ENCODE measurements at regions not wholly inside any gene's neighbourhood (a gene's known extent, or its start where the extent isn't known, plus 50 kb on each side); places are given as distances from the start of the nearest gene placed in this dataset.
"Not testable (repeated sequence)": the region's sequence is repeated elsewhere in the genome, so short reads cannot be mapped to it uniquely, and the experiment has no call there.

DNA sequence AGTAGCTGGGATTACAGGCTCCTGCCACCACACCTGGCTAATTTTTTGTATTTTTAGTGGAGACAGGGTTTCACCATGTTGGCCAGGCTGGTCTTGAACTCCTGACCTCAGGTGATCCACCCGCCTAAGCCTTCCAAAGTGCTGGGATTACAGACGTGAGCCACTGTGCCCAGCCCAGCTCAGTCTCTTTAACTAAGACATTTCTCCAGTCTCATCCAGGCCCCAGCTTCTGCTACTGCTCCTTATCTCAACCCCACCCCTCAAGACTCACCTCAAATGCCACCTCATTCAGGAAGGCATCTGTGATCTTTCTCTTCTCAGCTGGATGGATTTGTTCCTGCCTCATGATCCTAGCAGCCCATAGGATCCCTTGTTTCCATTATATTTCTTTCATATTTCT, 85.9 kb upstream of the GRAMD1B start:
- not testable (repeated sequence) for DNase-seq (ENCODE audit: low read depth in 2 of 2)

- no peak for DNase-seq (ENCODE audit: low read depth in 2 of 2)
Measured at GRCh38 chr11:123338997-123339752, 90.9 kb upstream of the GRAMD1B start.

DNA sequence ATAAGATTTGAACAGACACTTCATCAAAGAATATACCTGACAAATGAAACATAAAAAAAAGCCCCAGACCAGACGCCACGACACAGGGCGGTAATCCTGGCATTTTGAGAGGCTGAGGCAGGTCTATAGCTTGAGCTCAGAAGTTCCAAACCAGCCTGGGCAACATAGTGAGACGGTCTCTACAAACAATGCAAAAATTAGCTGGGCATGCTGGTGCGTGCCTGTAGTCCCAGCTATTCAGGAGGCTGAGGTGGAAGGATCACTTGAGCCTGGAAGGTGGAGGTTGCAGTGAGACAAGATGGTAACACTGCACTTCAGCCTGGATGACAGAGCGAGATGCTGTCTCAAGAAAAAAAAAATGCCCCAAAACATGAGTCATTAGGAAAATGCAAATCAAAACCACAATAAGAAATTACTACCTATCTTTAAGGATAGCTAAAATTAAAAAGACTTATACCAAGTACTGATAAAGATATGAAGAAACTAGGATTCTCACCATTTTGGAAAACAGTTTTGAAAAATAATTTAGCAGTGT, 91.7 kb upstream of the GRAMD1B start:
- no peak for DNase-seq (ENCODE audit: low read depth in 2 of 2)

GRCh38 chr11:123334925-123335324, 95.1 kb upstream of the GRAMD1B start:
- no peak for DNase-seq (ENCODE audit: low read depth in 2 of 2)

GRCh38 chr11:123332577-123332976, 97.5 kb upstream of the GRAMD1B start:
- DNase-seq (ENCODE audit: low read depth in 2 of 2): not testable (repeated sequence)

DNA sequence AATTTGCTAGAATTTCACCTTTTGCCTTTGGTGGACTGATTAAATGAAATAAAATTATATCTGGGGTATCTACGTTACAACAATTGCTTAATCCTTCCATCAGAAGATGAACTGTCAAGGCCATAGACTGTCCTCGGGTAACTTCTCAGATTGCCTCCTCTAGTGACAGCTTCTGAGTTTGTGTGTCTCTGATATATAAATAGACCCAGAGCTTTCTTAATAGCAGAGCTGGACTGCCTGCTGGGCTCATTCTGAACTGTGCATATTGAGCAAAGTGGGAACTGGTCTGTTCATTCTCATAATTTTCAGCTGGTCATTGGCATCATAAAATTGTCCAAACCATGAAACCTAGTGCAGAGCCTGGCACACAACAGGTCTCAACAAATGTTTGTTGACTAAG, 99.1 kb upstream of the GRAMD1B start:
- no peak for DNase-seq (ENCODE audit: low read depth in 2 of 2)

DNA sequence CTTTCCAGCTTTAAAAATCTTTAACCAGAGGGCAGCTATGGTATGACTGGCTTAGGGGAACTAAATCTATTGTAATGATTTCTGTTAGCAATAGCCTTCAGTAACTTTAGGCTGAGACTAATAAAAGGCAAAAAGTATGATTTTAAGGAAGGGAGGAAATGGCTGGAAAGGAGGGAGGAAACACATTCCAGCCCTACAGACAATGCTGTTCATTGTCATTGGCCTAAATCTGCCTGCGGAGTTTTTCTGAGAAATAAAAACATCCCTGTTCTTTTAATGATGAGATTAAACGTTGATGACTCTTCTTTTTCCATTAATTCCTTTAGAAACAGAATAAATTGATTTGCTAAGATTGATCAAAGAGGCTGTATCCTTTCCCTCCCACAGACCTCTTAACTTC, 99.6 kb upstream of the GRAMD1B start:
- DNase-seq (ENCODE audit: low read depth in 2 of 2): no peak

DNA sequence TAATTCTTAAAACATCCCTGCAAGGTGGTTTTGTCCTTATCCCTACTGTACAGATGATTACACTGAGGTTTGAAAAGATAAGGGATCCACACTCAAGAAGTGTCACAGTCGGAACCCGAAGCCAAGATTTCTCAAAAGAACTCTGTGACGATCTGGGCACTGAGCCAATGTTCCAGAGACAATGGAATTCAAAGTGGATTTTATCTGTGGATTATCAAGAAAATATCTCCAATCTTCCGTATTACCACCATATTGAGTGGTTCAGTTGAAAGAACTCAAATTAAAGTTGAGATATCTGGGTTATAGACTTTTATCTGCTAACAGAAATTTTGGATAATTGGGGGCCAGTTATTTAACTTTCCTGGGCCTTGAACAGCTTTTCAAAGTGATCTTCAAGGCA, 100.0 kb upstream of the GRAMD1B start:
- no peak for DNase-seq (ENCODE audit: low read depth in 2 of 2)

GRCh38 chr11:123328281-123328867, 101.7 kb upstream of the GRAMD1B start:
- DNase-seq (ENCODE audit: low read depth in 2 of 2): no peak

GRCh38 chr11:123325533-123325932, 104.5 kb upstream of the GRAMD1B start:
- DNase-seq (ENCODE audit: low read depth in 2 of 2): no peak

DNA sequence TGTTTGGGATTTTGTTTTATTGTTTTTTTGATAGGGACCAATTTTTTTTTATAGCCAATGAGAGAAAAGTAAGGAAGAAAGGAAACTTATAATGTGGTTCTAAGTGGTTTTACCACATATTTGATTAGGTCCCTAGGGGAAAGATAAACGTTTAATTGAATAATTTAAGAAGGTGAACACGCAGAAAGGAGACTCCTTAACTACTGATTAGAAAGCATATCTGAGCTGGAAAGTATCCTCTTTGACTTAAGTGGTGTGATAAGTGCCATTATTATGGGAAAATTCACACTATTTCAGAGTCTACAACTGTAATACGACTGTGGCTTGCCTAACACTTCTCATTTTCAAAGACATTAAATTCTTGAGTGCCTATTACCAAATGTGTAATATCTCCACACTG, 106.5 kb upstream of the GRAMD1B start:
- DNase-seq (ENCODE audit: low read depth in 2 of 2): no peak

DNA sequence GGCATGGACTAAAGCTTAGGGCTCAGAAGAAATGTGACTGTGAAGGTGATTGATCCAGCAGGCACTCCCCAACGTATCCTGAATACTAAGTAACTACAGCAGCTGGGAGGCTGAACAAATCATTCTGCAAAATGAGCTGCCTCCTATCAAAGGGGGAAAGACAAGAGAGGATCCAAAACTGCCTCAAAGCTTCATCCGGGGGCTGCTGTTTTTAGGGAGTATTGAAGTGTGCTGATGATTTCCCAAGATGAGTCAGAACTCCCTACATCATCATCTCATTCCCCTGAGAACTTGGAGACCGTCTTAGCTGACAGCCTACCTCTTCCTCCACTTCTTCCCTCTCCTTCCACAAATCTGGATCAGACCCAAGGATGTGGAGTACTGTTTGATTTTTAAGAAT, 108.4 kb upstream of the GRAMD1B start:
- no peak for DNase-seq (ENCODE audit: low read depth in 2 of 2)

DNA sequence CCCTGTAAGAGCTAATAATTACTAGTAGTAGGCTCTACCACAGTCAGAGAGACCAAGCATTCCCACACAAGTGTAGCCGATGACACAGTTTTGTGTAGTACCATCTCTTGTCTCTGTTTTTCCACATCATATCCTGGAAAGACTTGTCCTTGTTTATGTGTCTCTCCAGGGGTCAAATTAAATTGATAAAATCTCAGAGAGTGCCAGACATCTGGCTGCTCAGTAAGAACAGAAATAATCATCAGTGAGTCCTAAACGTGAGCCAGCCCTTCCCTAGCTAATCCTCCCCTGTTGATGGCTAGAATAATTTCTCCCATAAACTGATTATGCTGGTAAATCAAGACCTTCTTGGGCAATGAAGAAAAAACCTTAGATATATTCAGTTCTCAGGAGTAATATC, 111.4 kb upstream of the GRAMD1B start:
- no peak for DNase-seq (ENCODE audit: low read depth in 2 of 2)

DNA sequence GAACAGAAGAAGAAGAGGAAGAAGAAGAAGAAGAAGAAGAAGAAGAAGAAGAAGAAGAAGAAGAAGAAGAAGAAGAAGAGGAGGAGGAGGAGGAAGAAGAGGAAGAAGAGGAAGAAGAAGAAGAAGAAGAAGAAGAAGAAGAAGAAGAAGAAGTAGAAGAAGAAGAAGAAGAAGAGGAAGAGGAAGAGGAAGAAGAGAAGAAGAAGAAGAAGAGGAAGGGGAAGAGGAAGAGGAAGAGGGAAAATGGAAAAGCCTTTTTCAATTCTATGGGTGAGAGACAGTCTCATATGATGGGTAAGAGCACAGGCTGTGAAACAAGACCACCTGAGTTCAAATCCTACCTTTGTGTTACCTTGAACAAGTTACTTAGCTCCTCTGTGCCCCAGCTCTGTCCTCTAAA, 111.9 kb upstream of the GRAMD1B start:
- DNase-seq (ENCODE audit: low read depth in 2 of 2): not testable (repeated sequence)

DNA sequence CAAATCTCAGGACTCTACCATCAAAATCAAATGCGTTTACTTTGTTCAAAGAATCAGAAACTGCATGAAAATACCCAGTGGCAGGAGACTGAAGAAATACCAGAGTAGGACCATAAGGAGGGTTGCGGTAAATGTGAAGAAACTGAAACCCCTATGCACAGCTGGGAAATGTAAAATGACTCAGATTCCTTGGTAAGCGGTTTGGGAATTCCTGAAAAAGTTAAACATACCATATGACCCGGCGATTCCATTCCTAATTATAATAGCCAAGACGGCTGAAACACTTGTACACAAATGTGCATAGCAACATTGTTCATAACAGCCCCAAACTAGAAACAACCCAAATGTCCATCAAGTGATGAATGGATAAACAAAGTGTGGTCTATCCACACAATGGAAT, 114.1 kb upstream of the GRAMD1B start:
- DNase-seq (ENCODE audit: low read depth in 2 of 2): no peak

GRCh38 chr11:123314972-123315371, 115.1 kb upstream of the GRAMD1B start:
- no peak for DNase-seq (ENCODE audit: low read depth in 2 of 2)

DNA sequence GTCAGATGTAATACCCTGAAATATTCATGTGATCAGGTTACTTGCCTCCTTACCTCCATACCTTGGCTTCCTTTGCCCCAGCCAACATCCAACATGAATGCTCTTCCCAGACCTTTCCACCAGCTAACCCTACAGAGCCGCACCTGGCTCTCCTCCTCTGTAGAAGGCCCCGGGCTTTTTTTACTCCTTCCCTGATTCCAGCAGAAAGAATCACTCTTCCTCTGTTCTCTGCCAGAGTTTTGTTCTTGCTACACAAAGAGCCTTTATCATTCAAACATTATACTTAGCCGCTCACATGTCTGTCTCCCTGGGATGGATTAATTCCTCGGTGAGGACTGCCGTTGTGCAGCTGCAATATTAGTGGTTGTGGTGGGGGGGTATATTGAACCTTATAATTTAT, 116.8 kb upstream of the GRAMD1B start:
- DNase-seq (ENCODE audit: low read depth in 2 of 2): no peak

DNA sequence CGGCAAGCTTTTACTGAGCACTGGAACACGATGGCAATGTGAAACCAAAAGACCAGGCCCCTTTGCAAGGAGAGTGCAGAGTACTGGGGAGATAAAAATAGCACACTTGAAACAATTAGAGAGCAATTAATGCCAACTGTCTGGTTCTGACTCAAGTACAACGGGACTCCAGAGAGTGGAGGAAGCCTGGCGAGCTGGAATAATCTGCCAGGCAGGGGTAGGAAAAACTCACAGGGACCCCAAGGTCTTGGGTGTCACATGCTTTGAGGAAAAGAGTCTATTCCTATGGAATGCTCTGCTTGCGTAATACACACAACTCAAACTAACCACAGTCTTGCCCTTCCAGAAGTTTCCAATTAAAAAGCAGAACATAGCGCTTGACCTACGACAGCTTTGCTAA, 113.0 kb upstream of the CLMP start:
- no peak for DNase-seq (ENCODE audit: low read depth in 2 of 2)

DNA sequence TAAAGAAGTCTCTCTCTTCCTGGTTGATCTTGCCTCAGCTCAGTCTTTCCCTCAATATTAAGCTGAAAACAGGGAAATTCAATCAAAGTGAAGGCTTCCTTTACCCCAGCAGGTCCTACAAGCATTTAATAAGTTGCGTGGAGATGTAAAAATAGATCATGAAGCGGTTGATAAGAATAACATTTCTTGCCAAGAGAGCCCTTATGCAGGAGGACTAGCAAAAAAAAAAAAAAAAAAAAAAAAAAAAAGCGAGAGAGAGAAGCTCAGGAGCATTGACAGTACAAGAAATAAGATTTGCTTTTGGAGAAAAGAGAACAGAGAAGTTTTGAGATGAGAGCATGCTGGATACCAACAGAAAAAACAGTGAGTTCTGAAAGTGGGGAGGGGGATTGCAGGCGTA, 112.2 kb upstream of the CLMP start:
- DNase-seq (ENCODE audit: low read depth in 2 of 2): no peak

DNA sequence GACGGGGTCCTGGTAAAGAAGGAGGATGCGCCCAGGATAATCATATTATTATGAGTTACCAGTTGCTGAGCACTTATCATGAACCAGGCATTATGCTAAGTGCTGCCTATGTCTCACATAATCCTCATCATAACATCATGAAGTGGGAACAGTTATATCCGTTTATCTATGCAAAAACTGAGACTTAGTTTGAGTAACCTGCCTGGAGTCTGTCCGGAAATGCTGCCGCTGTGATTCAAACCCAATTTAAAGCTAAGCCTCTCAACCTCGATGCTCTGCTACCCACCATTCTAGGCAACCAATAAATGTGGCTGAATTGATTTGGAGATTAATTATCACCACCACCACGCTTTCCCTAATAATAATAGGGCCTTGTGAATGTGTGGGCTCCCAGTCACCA, 111.5 kb upstream of the CLMP start:
- DNase-seq (ENCODE audit: low read depth in 2 of 2): no peak

DNA sequence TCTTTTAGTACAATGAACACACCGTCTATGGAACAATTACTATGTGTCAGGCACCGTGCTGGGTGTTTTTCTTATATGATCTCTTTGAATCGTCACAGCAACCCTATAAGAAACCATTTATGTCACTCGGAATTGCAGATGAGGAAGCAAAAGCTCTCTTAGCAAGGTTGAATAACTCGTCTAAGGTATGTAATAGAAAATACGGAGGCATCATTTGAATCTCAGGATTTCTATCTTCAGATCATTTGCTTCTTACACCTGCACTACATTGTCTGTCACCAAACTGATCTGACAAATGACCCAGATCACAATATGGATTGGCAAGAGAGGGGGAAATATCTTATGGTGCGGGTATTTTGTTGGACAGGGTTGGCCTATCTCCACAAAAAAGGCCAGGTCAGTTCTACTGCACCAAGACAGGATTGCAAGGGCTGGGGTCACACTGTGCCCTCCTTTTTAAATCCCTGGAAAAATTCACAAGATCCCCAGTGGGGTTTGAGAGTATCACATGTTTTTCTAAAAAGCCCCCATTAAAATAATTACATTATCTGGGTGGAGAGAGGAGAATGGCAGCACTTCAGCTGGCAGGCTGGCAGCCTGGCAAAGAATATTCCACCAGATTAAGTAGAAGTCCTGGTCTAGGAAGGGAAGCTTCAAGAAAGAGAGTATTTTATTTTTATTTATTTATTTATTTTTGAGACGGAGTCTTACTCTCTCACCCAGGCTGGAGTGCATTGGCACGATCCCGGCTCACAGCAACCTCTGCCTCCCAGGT, 110.7 kb upstream of the CLMP start:
- no peak for DNase-seq (ENCODE audit: low read depth in 2 of 2)

GRCh38 chr11:123304828-123305466, 109.9 kb upstream of the CLMP start:
- no peak for DNase-seq (ENCODE audit: low read depth in 2 of 2)
